Stimulated activated naive B cell treated with anti-CD40 and anti-IgM and Interleukin-4, amounts not matched to agents 10 μg/mL and 1 μg/mL and 100 μg/mL, for 72 hours (primary cell): ENCODE measurements at regions not wholly inside any gene's neighbourhood (a gene's known extent, or its start where the extent isn't known, plus 50 kb on each side); places are given as distances from the start of the nearest gene placed in this dataset.
"Not testable (repeated sequence)": the region's sequence is repeated elsewhere in the genome, so short reads cannot be mapped to it uniquely, and the experiment has no call there.

Experiments
- ATAC-seq, 2 donors: fragments of 150-1000 bp; cut with Tn5 transposase; replicated peaks; 2 replicates each; pipeline ENCODE4 v1.10.0; 2021; ENCODE audit warnings: moderate library complexity in 1 of 2
- DNase-seq: peaks from one replicate; pipeline ENCODE4 v3.0.0; 2021
- H3K27ac Mint-ChIP-seq: one replicate; pipeline ENCODE4 v1.8.0; 2022; ENCODE audit warnings: mild to moderate bottlenecking, mixed read lengths
- H3K27me3 Mint-ChIP-seq, 2 donors: one replicate each; pipeline ENCODE4 v1.8.0; 2022; ENCODE audit warnings: mixed read lengths in 2 of 2
- H3K36me3 Mint-ChIP-seq, 2 donors: one replicate each; pipeline ENCODE4 v1.8.0; 2022; ENCODE audit warnings: mixed read lengths in 2 of 2, mild to moderate bottlenecking in 1 of 2
- H3K4me1 Mint-ChIP-seq, 2 donors: one replicate each; pipeline ENCODE4 v1.8.0; 2022; ENCODE audit warnings: mixed read lengths in 2 of 2, mild to moderate bottlenecking in 1 of 2
- H3K4me3 Mint-ChIP-seq, 2 donors: one replicate each; pipeline ENCODE4 v1.8.0; 2022; ENCODE audit warnings: mild to moderate bottlenecking in 2 of 2, mixed read lengths in 2 of 2, moderate library complexity in 1 of 2
- H3K9me3 Mint-ChIP-seq, 2 donors: one replicate each; pipeline ENCODE4 v1.8.0; 2022; ENCODE audit warnings: mixed read lengths in 2 of 2, mild to moderate bottlenecking in 1 of 2

- Mint-ChIP-seq H3K9me3 (peaks cover 0 to 2% of the 10 kb centered on the region in 2 donors), H3K27ac (no peak overlapping the region), H3K4me3 (no peak overlapping the region), H3K36me3 (no peaks in the 10 kb centered on the region), H3K27me3 (peaks cover 0 to 8% of the 10 kb centered on the region in 2 donors), H3K4me1 (no peaks in the 10 kb centered on the region)
- no peak for DNase-seq
- no peak for ATAC-seq
These were observed 233.4 kb downstream of the INSC start for GRCh38 chr11:15347969-15348734.

DNA sequence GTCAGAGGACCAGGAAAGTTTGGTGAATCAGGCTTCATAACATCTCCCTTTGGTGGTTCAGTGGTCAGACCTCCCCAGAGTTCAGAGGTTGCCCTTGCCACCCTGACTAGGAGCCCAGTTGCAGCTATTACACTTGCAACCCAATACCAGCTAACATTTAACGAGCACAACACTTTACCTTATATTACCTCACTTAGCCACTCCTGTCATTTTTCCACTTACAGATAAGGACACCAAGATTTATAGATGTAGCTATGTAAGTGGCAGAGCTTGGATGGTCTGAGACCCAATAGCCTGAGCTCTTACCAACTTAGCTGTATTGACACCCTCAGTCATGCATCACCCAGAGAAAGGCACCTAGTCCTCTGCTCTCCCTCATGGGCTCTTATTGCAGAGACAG lies 234.7 kb downstream of the INSC start:
- H3K4me1 Mint-ChIP-seq: no peaks in the 10 kb centered on the region
- no peak for DNase-seq
- peaks cover 0 to 2% of the 10 kb centered on the region in 2 donors for H3K9me3 Mint-ChIP-seq
- ATAC-seq: no peak
- no peak overlapping the region for H3K4me3 Mint-ChIP-seq
- no peak overlapping the region for H3K27ac Mint-ChIP-seq
- H3K27me3 Mint-ChIP-seq: peaks cover 0 to 7% of the 10 kb centered on the region in 2 donors
- H3K36me3 Mint-ChIP-seq: no peaks in the 10 kb centered on the region

DNA sequence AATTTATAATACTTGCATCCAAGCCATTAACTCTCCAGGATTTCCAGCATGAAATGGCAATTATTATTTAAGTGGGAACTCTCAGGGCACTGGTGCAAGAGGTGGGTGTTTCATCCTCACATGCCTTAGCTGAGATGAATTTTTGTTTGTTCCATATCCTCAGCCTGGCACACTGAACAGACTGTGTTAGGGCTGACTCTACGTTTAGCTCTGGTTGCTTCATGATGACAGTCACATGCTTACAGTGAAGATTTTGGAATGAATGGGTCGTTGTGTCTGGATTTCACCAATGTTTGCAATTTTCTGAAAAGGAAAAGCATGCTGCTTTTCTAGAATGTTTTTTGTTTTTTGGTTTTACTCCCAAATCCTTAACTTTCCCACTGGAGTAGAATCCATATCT lies 246.6 kb downstream of the INSC start:
- Mint-ChIP-seq H3K36me3 (no peaks in the 10 kb centered on the region), H3K27me3 (peaks cover 0 to 7% of the 10 kb centered on the region in 2 donors), H3K27ac (no peak overlapping the region), H3K4me1 (no peaks in the 10 kb centered on the region), H3K4me3 (no peak overlapping the region), H3K9me3 (peaks cover 0 to 5% of the 10 kb centered on the region in 2 donors)
- no peak for DNase-seq
- no peak for ATAC-seq

GRCh38 chr11:15365286-15365685 lies 250.6 kb downstream of the INSC start:
- not testable (repeated sequence) for H3K27ac Mint-ChIP-seq, H3K27me3 Mint-ChIP-seq, DNase-seq, H3K36me3 Mint-ChIP-seq, H3K9me3 Mint-ChIP-seq, H3K4me1 Mint-ChIP-seq, ATAC-seq, H3K4me3 Mint-ChIP-seq

DNA sequence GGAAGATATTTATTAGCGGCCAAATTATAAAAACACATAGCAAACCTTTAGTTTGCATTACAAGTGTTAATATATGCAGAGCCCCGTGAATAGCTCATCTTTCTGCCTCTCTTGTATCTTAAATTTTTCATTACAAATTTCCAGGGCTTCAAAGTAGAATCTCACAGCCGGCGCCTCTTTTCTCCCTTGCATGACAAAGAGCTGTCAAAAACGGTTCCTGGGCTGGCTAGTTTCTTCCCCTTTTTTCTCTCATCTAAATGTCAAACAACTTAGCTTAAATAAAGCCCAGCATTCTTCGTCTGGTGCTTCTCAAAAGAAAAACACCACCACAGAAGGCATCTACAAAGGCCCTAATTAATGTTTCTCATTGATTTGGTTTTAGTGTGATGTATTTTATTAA lies 253.0 kb downstream of the INSC start:
- Mint-ChIP-seq H3K27ac (no peak overlapping the region), H3K9me3 (peaks cover 0 to 2% of the 10 kb centered on the region in 2 donors), H3K36me3 (no peaks in the 10 kb centered on the region), H3K27me3 (peaks cover 0 to 7% of the 10 kb centered on the region in 2 donors), H3K4me1 (no peaks in the 10 kb centered on the region), H3K4me3 (no peak overlapping the region)
- DNase-seq (no peak), ATAC-seq (no peak)

- Mint-ChIP-seq H3K36me3 (no peaks in the 10 kb centered on the region), H3K4me3 (no peak overlapping the region), H3K9me3 (peaks cover 0 to 1% of the 10 kb centered on the region in 2 donors), H3K27ac (no peak overlapping the region), H3K4me1 (no peaks in the 10 kb centered on the region), H3K27me3 (no peaks in the 10 kb centered on the region)
- DNase-seq (no peak), ATAC-seq (no peak)
These were observed 255.9 kb downstream of the INSC start for GRCh38 chr11:15370495-15371147.

DNA sequence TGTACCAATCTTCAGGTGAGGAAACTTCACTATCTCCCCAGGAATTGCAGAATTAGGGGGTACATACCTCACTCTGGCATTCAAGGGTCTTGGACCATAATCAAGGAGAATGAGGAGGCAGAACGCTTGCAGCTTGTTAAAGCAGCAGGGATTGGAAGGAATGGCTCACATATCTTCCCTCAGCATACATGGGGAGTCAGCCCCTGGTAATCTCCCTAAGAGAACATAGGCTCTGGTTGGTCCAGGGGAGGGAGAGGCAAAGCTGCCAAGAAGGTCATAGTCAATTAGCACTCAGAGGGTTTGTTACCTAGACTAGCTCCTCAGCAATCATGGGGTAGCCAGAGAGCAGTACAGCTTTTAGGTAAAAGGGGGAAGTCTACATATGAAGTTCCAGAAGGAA lies 256.8 kb downstream of the INSC start:
- Mint-ChIP-seq H3K27ac (no peak overlapping the region), H3K4me1 (no peaks in the 10 kb centered on the region), H3K9me3 (peaks cover 2 to 4% of the 10 kb centered on the region in 2 donors), H3K4me3 (no peak overlapping the region), H3K27me3 (no peaks in the 10 kb centered on the region), H3K36me3 (no peaks in the 10 kb centered on the region)
- ATAC-seq (no peak), DNase-seq (no peak)

- H3K9me3 Mint-ChIP-seq: peaks cover 7% of the 10 kb centered on the region in 2 donors
- no peak for DNase-seq
These were observed 259.7 kb downstream of the INSC start for GRCh38 chr11:15374418-15374817.

GRCh38 chr11:15378941-15379340 lies 264.2 kb downstream of the INSC start:
- H3K36me3 Mint-ChIP-seq: no peaks in the 10 kb centered on the region
- no peak overlapping the region for H3K4me3 Mint-ChIP-seq
- H3K27me3 Mint-ChIP-seq: no peaks in the 10 kb centered on the region
- no peak for ATAC-seq
- no peaks in the 10 kb centered on the region for H3K4me1 Mint-ChIP-seq
- peaks cover 7 to 9% of the 10 kb centered on the region in 2 donors for H3K9me3 Mint-ChIP-seq
- no peak for DNase-seq
- H3K27ac Mint-ChIP-seq: no peak overlapping the region

More at GRCh38 chr11:15374418-15374817, 259.7 kb downstream of the INSC start:
- no peak overlapping the region for H3K4me3 Mint-ChIP-seq
- no peaks in the 10 kb centered on the region for H3K4me1 Mint-ChIP-seq
- no peak overlapping the region for H3K27ac Mint-ChIP-seq
- no peaks in the 10 kb centered on the region for H3K27me3 Mint-ChIP-seq
- no peaks in the 10 kb centered on the region for H3K36me3 Mint-ChIP-seq
- no peak for ATAC-seq

DNA sequence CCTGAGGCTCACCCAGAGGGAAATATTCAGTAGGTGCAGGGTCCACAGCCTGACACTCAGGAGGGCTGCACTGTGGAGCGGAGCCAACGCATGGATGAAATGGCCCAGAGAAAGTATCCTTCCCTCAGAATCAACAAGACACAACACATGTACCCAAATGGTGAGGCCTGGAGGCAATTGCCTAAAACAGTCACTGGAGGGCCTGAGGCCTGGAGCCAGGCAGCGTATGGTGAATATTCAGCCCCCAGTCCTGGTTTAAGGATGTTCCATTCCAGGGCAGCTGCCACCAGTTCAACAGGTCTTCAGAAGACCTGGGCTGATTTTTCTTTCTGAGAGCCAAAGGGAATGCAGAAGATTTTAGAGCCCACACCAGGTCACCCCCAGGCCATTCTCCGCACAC lies 264.8 kb downstream of the INSC start:
- Mint-ChIP-seq H3K27ac (no peak overlapping the region), H3K4me3 (no peak overlapping the region), H3K27me3 (no peaks in the 10 kb centered on the region)

DNA sequence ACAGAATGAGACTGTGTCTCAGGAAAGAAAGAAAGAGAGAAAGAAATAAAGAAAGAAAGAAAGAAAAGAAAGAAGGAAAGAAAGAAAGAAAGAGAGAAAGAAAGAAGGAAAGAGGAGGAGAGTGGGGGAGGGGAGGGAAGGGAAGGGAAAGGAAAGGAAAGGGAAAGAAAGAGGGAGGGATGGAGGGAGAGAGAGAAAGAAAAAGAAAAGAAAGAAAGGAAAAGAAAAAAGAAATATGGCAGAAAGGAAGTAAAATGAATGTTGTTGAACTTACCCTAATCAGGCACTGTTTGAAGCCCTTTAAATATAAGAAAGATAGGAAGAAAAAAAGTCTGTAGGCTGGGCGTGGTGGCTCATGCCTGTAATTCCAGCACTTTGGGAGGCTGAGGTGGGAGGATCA lies 276.1 kb downstream of the INSC start:
- Mint-ChIP-seq H3K9me3 (peaks cover 5 to 12% of the 10 kb centered on the region in 2 donors), H3K27ac (no peak overlapping the region), H3K36me3 (peaks cover 0 to 2% of the 10 kb centered on the region in 2 donors), H3K4me1 (no peaks in the 10 kb centered on the region), H3K4me3 (no peak overlapping the region), H3K27me3 (no peaks in the 10 kb centered on the region)
- ATAC-seq: no peak
- no peak for DNase-seq

More for the DNA sequence above, 264.8 kb downstream of the INSC start:
- ATAC-seq: no peak
- peaks cover 7 to 9% of the 10 kb centered on the region in 2 donors for H3K9me3 Mint-ChIP-seq
- H3K4me1 Mint-ChIP-seq: no peaks in the 10 kb centered on the region
- DNase-seq: no peak
- no peaks in the 10 kb centered on the region for H3K36me3 Mint-ChIP-seq

GRCh38 chr11:15396778-15397177 lies 282.1 kb downstream of the INSC start:
- no peaks in the 10 kb centered on the region for H3K36me3 Mint-ChIP-seq
- no peaks in the 10 kb centered on the region for H3K27me3 Mint-ChIP-seq
- DNase-seq (no peak), ATAC-seq (no peak)
- no peak overlapping the region for H3K27ac Mint-ChIP-seq
- H3K4me3 Mint-ChIP-seq: no peak overlapping the region
- H3K9me3 Mint-ChIP-seq: peaks cover 5 to 17% of the 10 kb centered on the region in 2 donors
- no peaks in the 10 kb centered on the region for H3K4me1 Mint-ChIP-seq

DNA sequence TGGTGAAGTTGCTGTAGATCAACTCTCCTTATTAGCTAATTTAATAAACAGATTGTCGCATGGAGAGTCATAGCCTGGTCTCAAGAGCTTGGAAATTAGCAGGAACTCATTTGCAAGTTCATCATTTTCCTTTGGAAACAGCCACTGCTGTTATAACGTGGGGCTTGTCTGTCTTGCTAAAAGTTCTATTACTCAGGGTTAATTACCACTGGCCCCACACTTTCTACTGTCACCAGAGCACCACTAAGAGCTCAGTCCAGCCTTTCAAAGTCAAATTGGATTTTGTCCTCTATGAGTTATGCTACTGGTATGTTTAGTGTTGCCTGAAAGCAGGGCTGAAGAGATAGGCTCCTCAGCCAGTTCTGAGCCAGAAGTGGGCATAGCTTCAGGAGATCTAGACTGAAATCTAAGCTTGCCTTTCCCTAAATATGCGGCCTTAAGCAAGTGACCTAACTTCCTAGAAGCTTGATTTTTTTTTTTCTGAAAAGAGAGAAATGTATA lies 292.2 kb downstream of the INSC start:
- H3K27ac Mint-ChIP-seq: no peak overlapping the region
- no peak for DNase-seq
- no peaks in the 10 kb centered on the region for H3K36me3 Mint-ChIP-seq
- ATAC-seq: no peak
- peaks cover 0 to 8% of the 10 kb centered on the region in 2 donors for H3K9me3 Mint-ChIP-seq
- H3K27me3 Mint-ChIP-seq: no peaks in the 10 kb centered on the region
- no peaks in the 10 kb centered on the region for H3K4me1 Mint-ChIP-seq
- H3K4me3 Mint-ChIP-seq: no peak overlapping the region

GRCh38 chr11:15412054-15412453 lies 297.3 kb downstream of the INSC start:
- Mint-ChIP-seq H3K27ac (no peak overlapping the region), H3K27me3 (no peaks in the 10 kb centered on the region), H3K36me3 (no peaks in the 10 kb centered on the region), H3K9me3 (no peaks in the 10 kb centered on the region), H3K4me3 (no peak overlapping the region), H3K4me1 (no peaks in the 10 kb centered on the region)
- ATAC-seq: no peak
- no peak for DNase-seq

GRCh38 chr11:15418921-15419320 lies 304.2 kb downstream of the INSC start:
- no peak for DNase-seq
- H3K36me3 Mint-ChIP-seq: no peaks in the 10 kb centered on the region
- ATAC-seq: no peak
- no peaks in the 10 kb centered on the region for H3K4me1 Mint-ChIP-seq
- H3K27ac Mint-ChIP-seq: no peak overlapping the region
- no peaks in the 10 kb centered on the region for H3K27me3 Mint-ChIP-seq
- H3K4me3 Mint-ChIP-seq: no peak overlapping the region
- H3K9me3 Mint-ChIP-seq: peaks cover 0 to 3% of the 10 kb centered on the region in 2 donors
